ENCODE measurements at regions not wholly inside any gene's neighbourhood (a gene's known extent, or its start where the extent isn't known, plus 50 kb on each side); places are given as distances from the start of the nearest gene placed in this dataset.

GRCh38 chr14:41302776-41303175 lies 303.9 kb upstream of the LRFN5 start:
- WGBS, 2 donors = 86 to 90% methylated on average over 3 of the region's 3 CpGs
- intact Hi-C loops (cut with DNase I) = no loop called here
- TF ChIP-seq POLR2A (IDR thresholded peaks at IDR 0.05) (no peak), EP300 (IDR thresholded peaks at IDR 0.05) (no peak), CTCF (IDR thresholded peaks at IDR 0.05) (no peak), POLR2AphosphoS5 (IDR thresholded peaks at IDR 0.05) (no peak)
- DNase-seq = no peak
- Histone ChIP-seq H3K9me3 (no peaks in the 10 kb centered on the region), H3K4me3 (no peak overlapping the region), H3K27ac (no peak overlapping the region), H3K27me3 (no peaks in the 10 kb centered on the region), H3K36me3 (no peaks in the 10 kb centered on the region), H3K4me1 (no peaks in the 10 kb centered on the region)

GRCh38 chr14:41299924-41300323 lies 306.8 kb upstream of the LRFN5 start:
- H3K4me1 ChIP-seq = no peaks in the 10 kb centered on the region
- no peaks in the 10 kb centered on the region for H3K36me3 ChIP-seq
- WGBS, 2 donors = 72 to 82% methylated on average over 4 of the region's 4 CpGs
- TF ChIP-seq POLR2AphosphoS5 (IDR thresholded peaks at IDR 0.05) = no peak
- TF ChIP-seq POLR2A (IDR thresholded peaks at IDR 0.05) = no peak
- TF ChIP-seq EP300 (IDR thresholded peaks at IDR 0.05) = no peak
- TF ChIP-seq CTCF (IDR thresholded peaks at IDR 0.05) = no peak
- intact Hi-C loops (cut with DNase I) = no loop called here
- no peak overlapping the region for H3K4me3 ChIP-seq
- no peaks in the 10 kb centered on the region for H3K27me3 ChIP-seq
- DNase-seq = no peak
- no peak overlapping the region for H3K27ac ChIP-seq
- no peaks in the 10 kb centered on the region for H3K9me3 ChIP-seq

GRCh38 chr14:41298328-41298690 lies 308.4 kb upstream of the LRFN5 start:
- no peak for DNase-seq
- Histone ChIP-seq H3K4me1 (no peaks in the 10 kb centered on the region), H3K4me3 (no peak overlapping the region), H3K9me3 (no peaks in the 10 kb centered on the region), H3K27ac (no peak overlapping the region), H3K27me3 (no peaks in the 10 kb centered on the region), H3K36me3 (no peaks in the 10 kb centered on the region)
- WGBS, 2 donors = 80 to 81% methylated on average over 2 of the region's 2 CpGs
- TF ChIP-seq POLR2AphosphoS5 (IDR thresholded peaks at IDR 0.05) = no peak
- intact Hi-C loops (cut with DNase I) = no loop called here

GRCh38 chr14:41297576-41298327 lies 308.9 kb upstream of the LRFN5 start:
- no peak for TF ChIP-seq POLR2A (IDR thresholded peaks at IDR 0.05)
- TF ChIP-seq CTCF (IDR thresholded peaks at IDR 0.05) = no peak
- no peak for TF ChIP-seq EP300 (IDR thresholded peaks at IDR 0.05)
- TF ChIP-seq POLR2AphosphoS5 (IDR thresholded peaks at IDR 0.05) = no peak
- WGBS, 2 donors = 56 to 58% methylated on average over 5 of the region's 5 CpGs
- DNase-seq = no peak
- H3K4me1 ChIP-seq = no peaks in the 10 kb centered on the region
- no peaks in the 10 kb centered on the region for H3K9me3 ChIP-seq
- intact Hi-C loops (cut with DNase I) = no loop called here
- no peaks in the 10 kb centered on the region for H3K36me3 ChIP-seq
- H3K4me3 ChIP-seq = no peak overlapping the region
- H3K27me3 ChIP-seq = no peaks in the 10 kb centered on the region
- H3K27ac ChIP-seq = no peak overlapping the region

GRCh38 chr14:41295734-41296133 lies 310.9 kb upstream of the LRFN5 start:
- Histone ChIP-seq H3K36me3 (no peaks in the 10 kb centered on the region), H3K4me1 (no peaks in the 10 kb centered on the region), H3K4me3 (no peak overlapping the region), H3K27ac (no peak overlapping the region), H3K9me3 (no peaks in the 10 kb centered on the region), H3K27me3 (no peaks in the 10 kb centered on the region)
- TF ChIP-seq POLR2A (IDR thresholded peaks at IDR 0.05) (no peak), EP300 (IDR thresholded peaks at IDR 0.05) (no peak), POLR2AphosphoS5 (IDR thresholded peaks at IDR 0.05) (no peak), CTCF (IDR thresholded peaks at IDR 0.05) (no peak)
- 92% methylated on average over 3 of the region's 3 CpGs for WGBS, 2 donors
- no peak for DNase-seq
- intact Hi-C loops (cut with DNase I) = no loop called here
